Neural progenitor cell (in vitro differentiated cells): ENCODE measurements at regions not wholly inside any gene's neighbourhood (a gene's known extent, or its start where the extent isn't known, plus 50 kb on each side); places are given as distances from the start of the nearest gene placed in this dataset.

Experiments
- CTCF ChIP-seq: fragments of 200-600 bp; sonication (generic); IDR thresholded peaks from 2 replicates; pipeline ENCODE4 v1.5.1; 2017; ENCODE audit warnings: antibody characterized with exemption, mild to moderate bottlenecking
- EZH2 ChIP-seq: fragments of 200-600 bp; sonication (generic); IDR thresholded peaks from 2 replicates; pipeline ENCODE4 v1.6.1; 2017; ENCODE audit warnings: antibody characterized with exemption, mild to moderate bottlenecking, moderate library complexity
- EZH2phosphoT487 ChIP-seq: fragments of 200-600 bp; sonication (generic); IDR thresholded peaks from 2 replicates; pipeline ENCODE4 v1.6.1; 2017; ENCODE audit warnings: antibody characterized with exemption

- TF ChIP-seq CTCF, result no peak
- no peak for TF ChIP-seq EZH2
- no peak for TF ChIP-seq EZH2phosphoT487
Observed at GRCh38 chr5:106142116-106142515, 1528.6 kb downstream of the EFNA5 start.
